Keratinocyte (primary cell): ENCODE measurements at regions not wholly inside any gene's neighbourhood (a gene's known extent, or its start where the extent isn't known, plus 50 kb on each side); places are given as distances from the start of the nearest gene placed in this dataset.

Experiments
- DNase-seq: peaks from one replicate; pipeline ENCODE4 v3.0.0-alpha.2; 2011; ENCODE audit warnings: low read depth, missing footprints, low spot score
- FAIRE-seq: peaks from 2 replicates; lab custom pipeline; 2011; peaks lifted over from hg19 to GRCh38; lab: Jason Lieb, UNC
- H2AFZ ChIP-seq: 2 replicates; pipeline ENCODE4 v1.6.0; 2012; ENCODE audit warnings: low read length, control low read depth, inconsistent platforms; ENCODE audit not compliant: control insufficient read depth
- H3K27ac ChIP-seq: 2 replicates; pipeline ENCODE4 v1.5.1; 2011; ENCODE audit warnings: low read length; ENCODE audit not compliant: control insufficient read depth, insufficient read depth
- H3K27me3 ChIP-seq: 3 replicates; pipeline ENCODE4 v1.6.0; 2011; ENCODE audit warnings: low read length; ENCODE audit not compliant: control insufficient read depth, insufficient read depth; ENCODE audit errors: extremely low read depth
- H3K36me3 ChIP-seq, 2 experiments: 2 replicates in 1 of 2; 3 replicates in 1 of 2; pipeline ENCODE4 v1.5.1; 2011; ENCODE audit warnings: low read length in 2 of 2, mild to moderate bottlenecking in 1 of 2; ENCODE audit not compliant: control insufficient read depth in 2 of 2, insufficient read depth in 2 of 2; ENCODE audit errors: extremely low read depth in 1 of 2
- H3K4me1 ChIP-seq: 3 replicates; pipeline ENCODE4 v1.5.1; 2011; ENCODE audit warnings: low read length; ENCODE audit not compliant: control insufficient read depth, insufficient read depth; ENCODE audit errors: extremely low read depth
- H3K4me2 ChIP-seq: 3 replicates; pipeline ENCODE4 v1.6.0; 2011; ENCODE audit warnings: low read depth, low read length; ENCODE audit not compliant: control insufficient read depth, insufficient read depth; ENCODE audit errors: extremely low read depth
- H3K4me3 ChIP-seq, 3 experiments: fragments of 200-600 bp in 1 of 3; sonication (generic) in 1 of 3; 2 replicates in 2 of 3; 3 replicates in 1 of 3; pipeline ENCODE4 v1.5.1; 2011 to 2016; ENCODE audit warnings: low read length in 3 of 3, mild to moderate bottlenecking in 3 of 3, control low read depth in 2 of 3, inconsistent platforms in 1 of 3, low read depth in 1 of 3, mixed read lengths in 1 of 3, mixed run types in 1 of 3, moderate library complexity in 1 of 3; ENCODE audit not compliant: control insufficient read depth in 2 of 3, insufficient read depth in 2 of 3; ENCODE audit errors: extremely low read depth in 1 of 3
- H3K79me2 ChIP-seq: 2 replicates; pipeline ENCODE4 v1.6.0; 2012; ENCODE audit warnings: low read length; ENCODE audit not compliant: control insufficient read depth, insufficient read depth
- H3K9ac ChIP-seq: 3 replicates; pipeline ENCODE4 v1.6.0; 2011; ENCODE audit warnings: low read length; ENCODE audit not compliant: control insufficient read depth, insufficient read depth; ENCODE audit errors: extremely low read depth
- H3K9me1 ChIP-seq: 3 replicates; pipeline ENCODE4 v1.6.0; 2011; ENCODE audit warnings: low read length; ENCODE audit not compliant: control insufficient read depth, insufficient read depth; ENCODE audit errors: extremely low read depth
- H3K9me3 ChIP-seq: 2 replicates; pipeline ENCODE4 v1.5.1; 2012; ENCODE audit warnings: low read depth, low read length; ENCODE audit not compliant: control insufficient read depth
- H4K20me1 ChIP-seq: 3 replicates; pipeline ENCODE4 v1.6.0; 2011; ENCODE audit warnings: low read length; ENCODE audit not compliant: control insufficient read depth, insufficient read depth; ENCODE audit errors: extremely low read depth
- CTCF ChIP-seq, 3 experiments: IDR thresholded peaks in 1 of 3; conservative IDR thresholded peaks in 1 of 3; optimal IDR thresholded peaks in 1 of 3; 2 replicates in 2 of 3; 3 replicates in 1 of 3; pipeline versions ENCODE3 to v1.5.1; 2011; ENCODE audit warnings: low read length in 3 of 3, mild to moderate bottlenecking in 3 of 3, moderate library complexity in 2 of 3, control low read depth in 1 of 3, inconsistent platforms in 1 of 3; ENCODE audit not compliant: insufficient read depth in 2 of 3; ENCODE audit errors: extremely low read depth in 1 of 3
- EZH2 ChIP-seq: IDR thresholded peaks from one replicate; pipeline ENCODE4 v1.6.1; 2012; ENCODE audit warnings: inconsistent platforms, mild to moderate bottlenecking, low read length, moderate library complexity
- dilution Hi-C: fragments of 300-500 bp; cut with MboI; formaldehyde crosslinking; loops from one replicate; pipeline ENCODE4 v1.7.0; 2020; ENCODE audit warnings: low sequenced_read_pairs; ENCODE audit not compliant: extremely low pct_ligation_motif_present

DNA sequence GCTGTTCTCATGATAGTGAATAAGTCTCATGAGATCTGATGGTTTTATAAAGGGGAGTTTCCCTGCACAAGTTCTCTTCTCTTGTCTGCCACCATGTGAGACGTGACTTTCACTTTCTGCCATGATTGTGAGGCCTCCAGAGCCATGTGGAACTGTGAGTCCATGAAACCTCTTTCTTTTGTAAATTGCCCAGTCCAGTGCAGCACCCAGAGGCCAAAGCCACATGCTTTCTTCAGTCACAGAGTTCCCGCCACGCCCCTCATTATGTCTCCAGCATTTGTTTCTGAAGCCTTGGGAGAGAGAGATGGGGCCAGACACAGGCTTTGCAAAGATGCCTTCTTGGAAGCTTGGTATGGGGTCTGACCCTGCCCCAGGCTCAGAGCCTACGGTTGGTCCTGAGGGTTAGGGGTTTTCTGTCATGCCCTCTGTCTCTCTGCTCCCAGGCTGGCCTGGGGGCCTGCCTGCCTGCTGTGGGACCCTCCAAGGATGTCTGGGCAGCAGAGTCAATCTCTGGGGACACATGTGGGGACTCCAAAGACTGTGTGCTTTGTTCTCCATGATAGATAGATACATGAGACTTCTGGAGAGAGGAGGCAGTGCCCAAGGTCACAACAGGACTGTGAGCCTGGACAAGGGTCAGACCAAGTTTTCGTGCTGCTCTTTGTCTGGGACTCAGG is 114.1 kb upstream of the PRMT8 start:
- peaks cover 7% of the 10 kb centered on the region for H3K4me1 ChIP-seq
- H2AFZ ChIP-seq: no peak overlapping the region
- no peak overlapping the region for H3K4me2 ChIP-seq
- H4K20me1 ChIP-seq: no peaks in the 10 kb centered on the region
- peaks cover 5% of the 10 kb centered on the region for H3K27me3 ChIP-seq
- dilution Hi-C loops: no loop called here
- no peak overlapping the region for H3K27ac ChIP-seq
- TF ChIP-seq CTCF (optimal IDR thresholded peaks at IDR 0.05 in 1 of 3, IDR thresholded peaks at IDR 0.05 in 1 of 3, conservative IDR thresholded peaks at IDR 0.05 in 1 of 3; ENCODE audit: extremely low read depth in 1 of 3, insufficient read depth in 2 of 3, low read length in 3 of 3) (no peak), EZH2 (no peak)
- no peak overlapping the region for H3K9ac ChIP-seq
- H3K9me1 ChIP-seq: no peaks in the 10 kb centered on the region
- FAIRE-seq (no peak), DNase-seq (no peak)
- H3K36me3 ChIP-seq: no peaks in the 10 kb centered on the region
- H3K79me2 ChIP-seq: no peaks in the 10 kb centered on the region
- no peak overlapping the region for H3K4me3 ChIP-seq
- no peaks in the 10 kb centered on the region for H3K9me3 ChIP-seq

- no peaks in the 10 kb centered on the region for H3K9me1 ChIP-seq
- no peaks in the 10 kb centered on the region for H3K36me3 ChIP-seq
- H3K9ac ChIP-seq: no peak overlapping the region
- DNase-seq: no peak
- no peaks in the 10 kb centered on the region for H4K20me1 ChIP-seq
- H3K27me3 ChIP-seq: peaks cover 5% of the 10 kb centered on the region
- dilution Hi-C loops: no loop called here
- no peaks in the 10 kb centered on the region for H3K79me2 ChIP-seq
- peaks cover 7% of the 10 kb centered on the region for H3K4me1 ChIP-seq
- TF ChIP-seq EZH2: no peak
- no peak overlapping the region for H3K4me3 ChIP-seq
- peak overlapping the region; percentile 1 for H3K4me2 ChIP-seq
- H3K9me3 ChIP-seq: no peaks in the 10 kb centered on the region
- H2AFZ ChIP-seq: no peak overlapping the region
- H3K27ac ChIP-seq: no peak overlapping the region
- peak; percentile 9 for FAIRE-seq
These were observed 112.3 kb upstream of the PRMT8 start for GRCh38 chr12:3378655-3379054.

DNA sequence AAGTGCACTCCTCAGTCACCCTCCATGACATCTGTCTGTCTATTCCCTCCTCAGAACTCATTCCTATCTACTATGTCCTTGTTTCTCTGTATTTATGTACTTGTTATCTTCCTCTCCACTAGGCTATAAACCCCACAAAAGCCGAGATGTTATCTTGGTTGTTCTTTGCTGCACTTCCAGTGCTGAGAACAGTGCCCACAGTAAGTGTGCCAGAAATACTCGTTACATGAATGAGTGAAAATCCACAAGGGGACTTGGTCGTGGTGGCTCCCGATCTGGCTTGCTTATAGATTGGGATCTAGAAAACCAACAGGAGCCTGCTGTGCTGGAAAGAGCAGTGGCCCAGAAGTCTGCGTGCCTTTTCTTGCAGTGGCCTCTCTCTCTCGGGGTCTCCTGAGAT is 111.9 kb upstream of the PRMT8 start:
- no peak overlapping the region for H2AFZ ChIP-seq
- DNase-seq (no peak), FAIRE-seq (no peak)
- no peak for TF ChIP-seq CTCF (optimal IDR thresholded peaks at IDR 0.05 in 1 of 3, IDR thresholded peaks at IDR 0.05 in 1 of 3, conservative IDR thresholded peaks at IDR 0.05 in 1 of 3; ENCODE audit: extremely low read depth in 1 of 3, insufficient read depth in 2 of 3, low read length in 3 of 3)
- dilution Hi-C loops: no loop called here
- H3K4me1 ChIP-seq: peaks cover 7% of the 10 kb centered on the region
- no peak overlapping the region for H3K9ac ChIP-seq
- no peak overlapping the region for H3K27ac ChIP-seq
- H3K27me3 ChIP-seq: peaks cover 5% of the 10 kb centered on the region
- H3K36me3 ChIP-seq: no peaks in the 10 kb centered on the region
- H3K9me3 ChIP-seq: no peaks in the 10 kb centered on the region
- H3K4me2 ChIP-seq: peak overlapping the region; percentile 1
- no peak overlapping the region for H3K4me3 ChIP-seq
- H3K9me1 ChIP-seq: no peaks in the 10 kb centered on the region
- no peaks in the 10 kb centered on the region for H4K20me1 ChIP-seq
- no peaks in the 10 kb centered on the region for H3K79me2 ChIP-seq
